GM12878 (cell line): ENCODE measurements at regions not wholly inside any gene's neighbourhood (a gene's known extent, or its start where the extent isn't known, plus 50 kb on each side); places are given as distances from the start of the nearest gene placed in this dataset.
A peak's percentile ranks its signal among the peaks of the same experiment; 100 is the strongest.

Experiments used
- ATAC-seq: fragments of 200-7000 bp; cut with Tn5 transposase; 3 replicates; pipeline ENCODE4 v1.9.1; 2020; ENCODE audit warnings: mild to moderate bottlenecking, moderate library complexity
- BruUV-seq: library from RNA; stranded (reverse); fragments of 400-500 nt; replicated peaks from 2 replicates; lab custom pipeline; 2021; lab: Mats Ljungman, UMichigan
- CTCF ChIA-PET: fragments of 300-600 bp; sonication (Branson Sonifier 250); formaldehyde crosslinking; extraction: SDS; loops from one replicate; lab custom pipeline; 2021; ENCODE audit warnings: inconsistent platforms; lab: Yijun Ruan, JAX
- POLR2A ChIA-PET: fragments of 350-600 bp; formaldehyde crosslinking; extraction: SDS; loops from one replicate; lab custom pipeline; 2021; ENCODE audit warnings: inconsistent platforms; lab: Charles Lee
- RAD21 ChIA-PET: fragments of 300-600 bp; sonication (Branson Sonifier 250); formaldehyde crosslinking; loops from one replicate; lab custom pipeline; 2023; ENCODE audit warnings: antibody characterized with exemption; ENCODE audit not compliant: unreplicated experiment; lab: Charles Lee
- SMC1A ChIA-PET: fragments of 300-600 bp; sonication (Branson Sonifier 250); formaldehyde crosslinking; loops from one replicate; lab custom pipeline; 2023; ENCODE audit not compliant: unreplicated experiment, uncharacterized antibody; lab: Charles Lee
- DNase-seq: peaks from one replicate; pipeline ENCODE4 v3.0.0-alpha.2; 2011; ENCODE audit warnings: low read depth, low spot score
- FAIRE-seq: peaks from 3 replicates; lab custom pipeline; 2011; peaks lifted over from hg19 to GRCh38; lab: Jason Lieb, UNC
- H2AFZ ChIP-seq: 2 replicates; pipeline ENCODE4 v1.6.0; 2011; ENCODE audit warnings: low read depth, low read length, control low read depth; ENCODE audit not compliant: control insufficient read depth
- H3K27ac ChIP-seq: 2 replicates; pipeline ENCODE4 v1.5.1; 2011; ENCODE audit warnings: control low read depth; ENCODE audit not compliant: control insufficient read depth, insufficient read depth
- H3K27me3 ChIP-seq, 2 experiments: replicated peaks in 1 of 2; 2 replicates each; pipeline versions ENCODE4 v1.6.0 to v1.6.1; 2011; ENCODE audit warnings: low read length in 1 of 2; ENCODE audit not compliant: control insufficient read depth in 2 of 2, insufficient read depth in 2 of 2
- H3K36me3 ChIP-seq, 2 experiments: 2 replicates each; pipeline ENCODE4 v1.5.1; 2011; ENCODE audit warnings: low read length in 1 of 2; ENCODE audit not compliant: control insufficient read depth in 2 of 2, insufficient read depth in 2 of 2
- H3K4me1 ChIP-seq: 2 replicates; pipeline ENCODE4 v1.6.1; 2011; ENCODE audit warnings: mild to moderate bottlenecking, low read length, moderate library complexity, mixed read lengths; ENCODE audit not compliant: control insufficient read depth, insufficient read depth
- H3K4me2 ChIP-seq: 2 replicates; pipeline ENCODE4 v1.6.0; 2011; ENCODE audit warnings: control low read depth; ENCODE audit not compliant: control insufficient read depth, insufficient read depth
- H3K4me3 ChIP-seq: fragments of 200-600 bp; sonication (generic); 2 replicates; pipeline ENCODE4 v1.5.1; 2016
- H3K79me2 ChIP-seq: 2 replicates; pipeline ENCODE4 v1.6.0; 2011; ENCODE audit warnings: low read length; ENCODE audit not compliant: control insufficient read depth, insufficient read depth
- H3K9ac ChIP-seq: 2 replicates; pipeline ENCODE4 v1.8.0; 2011; ENCODE audit warnings: low read length, control low read depth, mixed read lengths; ENCODE audit not compliant: control insufficient read depth, insufficient read depth
- H3K9me3 ChIP-seq: replicated peaks from 3 replicates; pipeline ENCODE4 v1.5.1; 2011; ENCODE audit warnings: mild to moderate bottlenecking, low read length; ENCODE audit not compliant: control insufficient read depth, insufficient read depth
- H4K20me1 ChIP-seq: 2 replicates; pipeline ENCODE4 v1.6.0; 2011; ENCODE audit not compliant: control insufficient read depth, insufficient read depth
- CHD4 ChIP-seq: fragments of 200-600 bp; sonication (generic); IDR thresholded peaks from 2 replicates; pipeline ENCODE4 v1.6.1; 2016; ENCODE audit warnings: mild to moderate bottlenecking
- HDAC2 ChIP-seq: fragments of 200-600 bp; sonication (generic); IDR thresholded peaks from 2 replicates; pipeline ENCODE4 v1.6.1; 2017
- IKZF2 ChIP-seq, 2 experiments: fragments of 450-650 bp; IDR thresholded peaks; 2 replicates each; pipeline ENCODE4 v1.6.1; 2017; ENCODE audit warnings: mild to moderate bottlenecking in 2 of 2, moderate library complexity in 2 of 2
- JUND ChIP-seq: IDR thresholded peaks from 2 replicates; pipeline ENCODE4 v1.6.1; 2012; ENCODE audit warnings: low read depth, mild to moderate bottlenecking, low read length, improper control_type of control experiment, moderate library complexity
- MTA2 ChIP-seq: fragments of 450-650 bp; IDR thresholded peaks from 2 replicates; pipeline ENCODE4 v1.6.1; 2016; ENCODE audit warnings: low read depth, mild to moderate bottlenecking, moderate library complexity
- NRF1 ChIP-seq: conservative IDR thresholded peaks from 2 replicates; pipeline ENCODE4 v1.6.1; 2011; ENCODE audit warnings: mild to moderate bottlenecking, low read depth, low read length, improper control_type of control experiment
- RAD21 ChIP-seq: IDR thresholded peaks from 2 replicates; pipeline ENCODE4 v1.6.1; 2011; ENCODE audit warnings: mild to moderate bottlenecking, low read depth, low read length, moderate library complexity; ENCODE audit not compliant: insufficient read depth
- RUNX3 ChIP-seq: IDR thresholded peaks from 2 replicates; pipeline ENCODE4 v1.6.1; 2012; ENCODE audit warnings: low read length, inconsistent platforms
- WGBS: methylation state at CpG from one replicate; pipeline ENCODE4 v1.1.6; 2016; ENCODE audit warnings: low lambda C conversion rate; ENCODE audit not compliant: insufficient replicate concordance, insufficient coverage; ENCODE audit errors: missing lambda C conversion rate; 5-methylcytosine and 5-hydroxymethylcytosine counted together
- in situ Hi-C: fragments of 300-500 bp; cut with MboI; formaldehyde crosslinking; loops from 9 replicates; pipeline ENCODE4 v1.14.3; 2018; ENCODE audit warnings: mixed read lengths
- intact Hi-C: fragments of 100-400 bp; cut with micrococcal nuclease; formaldehyde crosslinking; loops from one replicate; pipeline ENCODE4 v1.14.2; 2022; ENCODE audit not compliant: unreplicated experiment
- TF ChIP-seq, protein P1 (sequence below): fragments of 450-650 bp; IDR thresholded peaks from 2 replicates; pipeline ENCODE4 v1.6.1; 2018; ENCODE audit warnings: borderline replicate concordance, mild to moderate bottlenecking; ENCODE audit not compliant: partially characterized antibody
- TF ChIP-seq, protein P2 (sequence below), 3 experiments: IDR thresholded peaks in 2 of 3; conservative IDR thresholded peaks in 1 of 3; 2 replicates each; pipeline ENCODE4 v1.5.1; 2011; ENCODE audit warnings: low read depth in 3 of 3, low read length in 3 of 3, mild to moderate bottlenecking in 3 of 3, control low read depth in 2 of 3, moderate library complexity in 2 of 3, inconsistent platforms in 1 of 3, mixed read lengths in 1 of 3; ENCODE audit not compliant: control insufficient read depth in 2 of 3, insufficient read depth in 1 of 3; ENCODE audit errors: extremely low read depth in 1 of 3

DNA sequence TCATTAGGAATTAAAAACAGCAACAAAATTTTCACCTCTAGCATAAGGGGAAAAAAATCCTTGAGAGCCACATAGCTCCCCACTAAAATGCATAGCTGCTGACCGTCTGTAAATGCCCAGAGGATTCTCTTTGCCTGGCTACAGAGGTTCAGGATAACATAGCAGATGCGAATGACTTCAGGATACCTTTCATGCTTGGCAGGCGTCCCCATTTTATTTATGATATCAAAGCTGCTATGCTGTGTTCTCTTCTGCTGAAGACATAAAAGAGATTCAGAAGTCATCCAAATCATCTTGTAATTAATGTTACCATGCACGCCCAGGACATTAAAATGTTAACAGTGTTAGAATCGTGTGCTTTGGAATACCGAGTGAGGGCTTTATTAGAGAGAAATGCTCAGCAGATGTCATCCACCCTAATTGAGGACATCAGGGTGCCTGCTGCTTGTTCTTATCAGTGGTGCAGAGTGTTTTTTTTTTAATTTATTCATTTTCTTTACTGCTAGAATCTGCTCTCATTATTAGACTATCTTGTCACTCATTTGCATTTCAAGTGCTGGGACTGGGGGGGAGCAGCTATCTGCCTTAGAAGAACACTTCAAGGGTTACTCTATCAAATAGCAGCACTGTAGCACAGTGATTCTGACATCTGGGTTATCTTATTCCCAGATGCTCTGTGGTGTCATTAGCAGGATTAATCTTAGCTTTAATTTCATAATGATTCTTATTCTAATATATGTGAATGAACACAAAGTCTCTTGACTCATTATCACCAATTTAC is 139.5 kb downstream of the ZNF326 start (continued):
- TF ChIP-seq, protein P1, sequence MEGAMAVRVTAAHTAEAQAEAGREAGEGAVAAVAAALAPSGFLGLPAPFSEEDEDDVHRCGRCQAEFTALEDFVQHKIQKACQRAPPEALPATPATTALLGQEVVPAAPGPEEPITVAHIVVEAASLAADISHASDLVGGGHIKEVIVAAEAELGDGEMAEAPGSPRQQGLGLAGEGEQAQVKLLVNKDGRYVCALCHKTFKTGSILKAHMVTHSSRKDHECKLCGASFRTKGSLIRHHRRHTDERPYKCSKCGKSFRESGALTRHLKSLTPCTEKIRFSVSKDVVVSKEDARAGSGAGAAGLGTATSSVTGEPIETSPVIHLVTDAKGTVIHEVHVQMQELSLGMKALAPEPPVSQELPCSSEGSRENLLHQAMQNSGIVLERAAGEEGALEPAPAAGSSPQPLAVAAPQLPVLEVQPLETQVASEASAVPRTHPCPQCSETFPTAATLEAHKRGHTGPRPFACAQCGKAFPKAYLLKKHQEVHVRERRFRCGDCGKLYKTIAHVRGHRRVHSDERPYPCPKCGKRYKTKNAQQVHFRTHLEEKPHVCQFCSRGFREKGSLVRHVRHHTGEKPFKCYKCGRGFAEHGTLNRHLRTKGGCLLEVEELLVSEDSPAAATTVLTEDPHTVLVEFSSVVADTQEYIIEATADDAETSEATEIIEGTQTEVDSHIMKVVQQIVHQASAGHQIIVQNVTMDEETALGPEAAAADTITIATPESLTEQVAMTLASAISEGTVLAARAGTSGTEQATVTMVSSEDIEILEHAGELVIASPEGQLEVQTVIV, result no peak
- TF ChIP-seq CHD4 (no peak), IKZF2 (IDR thresholded peaks at IDR 0.05) (no peak)

DNA sequence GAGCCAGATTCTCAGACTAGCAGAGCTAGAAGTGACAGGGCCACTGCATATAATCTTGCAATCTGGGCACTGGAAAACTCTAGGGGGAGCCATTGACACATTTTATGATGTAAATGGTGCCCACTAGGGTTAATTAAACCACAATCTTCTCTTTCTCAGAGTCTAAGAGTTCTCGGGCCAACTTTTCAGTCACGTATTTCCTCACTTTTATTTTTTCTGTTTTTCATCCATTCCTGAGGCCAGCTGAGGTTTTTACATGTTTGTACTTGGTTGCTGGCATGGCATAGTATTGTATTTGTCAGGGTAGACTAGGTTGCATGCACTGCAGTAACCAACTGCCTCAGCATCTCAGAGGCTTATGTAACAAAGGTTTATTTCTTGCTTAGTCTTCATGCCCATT is 138.2 kb downstream of the ZNF326 start:
- H3K9me3 ChIP-seq, result no peaks in the 10 kb centered on the region
- no peak for FAIRE-seq
- H2AFZ ChIP-seq, result no peak overlapping the region
- BruUV-seq, result no TSS peak
- no peak for DNase-seq
- no peaks in the 10 kb centered on the region for H3K79me2 ChIP-seq
- H3K27ac ChIP-seq, result no peak overlapping the region
- no peaks in the 10 kb centered on the region for H3K4me1 ChIP-seq
- H4K20me1 ChIP-seq, result no peaks in the 10 kb centered on the region
- no peaks in the 10 kb centered on the region for H3K36me3 ChIP-seq
- H3K4me3 ChIP-seq, result no peak overlapping the region
- peak; percentile 92 for ATAC-seq
- H3K9ac ChIP-seq, result no peak overlapping the region
- TF ChIP-seq RAD21, result peak; percentile 61
- no peak for TF ChIP-seq NRF1
- TF ChIP-seq, protein P2, sequence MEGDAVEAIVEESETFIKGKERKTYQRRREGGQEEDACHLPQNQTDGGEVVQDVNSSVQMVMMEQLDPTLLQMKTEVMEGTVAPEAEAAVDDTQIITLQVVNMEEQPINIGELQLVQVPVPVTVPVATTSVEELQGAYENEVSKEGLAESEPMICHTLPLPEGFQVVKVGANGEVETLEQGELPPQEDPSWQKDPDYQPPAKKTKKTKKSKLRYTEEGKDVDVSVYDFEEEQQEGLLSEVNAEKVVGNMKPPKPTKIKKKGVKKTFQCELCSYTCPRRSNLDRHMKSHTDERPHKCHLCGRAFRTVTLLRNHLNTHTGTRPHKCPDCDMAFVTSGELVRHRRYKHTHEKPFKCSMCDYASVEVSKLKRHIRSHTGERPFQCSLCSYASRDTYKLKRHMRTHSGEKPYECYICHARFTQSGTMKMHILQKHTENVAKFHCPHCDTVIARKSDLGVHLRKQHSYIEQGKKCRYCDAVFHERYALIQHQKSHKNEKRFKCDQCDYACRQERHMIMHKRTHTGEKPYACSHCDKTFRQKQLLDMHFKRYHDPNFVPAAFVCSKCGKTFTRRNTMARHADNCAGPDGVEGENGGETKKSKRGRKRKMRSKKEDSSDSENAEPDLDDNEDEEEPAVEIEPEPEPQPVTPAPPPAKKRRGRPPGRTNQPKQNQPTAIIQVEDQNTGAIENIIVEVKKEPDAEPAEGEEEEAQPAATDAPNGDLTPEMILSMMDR (IDR thresholded peaks at IDR 0.05 in 2 of 3, conservative IDR thresholded peaks at IDR 0.05 in 1 of 3; ENCODE audit: control insufficient read depth in 2 of 3, extremely low read depth in 1 of 3, insufficient read depth in 1 of 3, low read depth in 3 of 3, low read length in 3 of 3), result peak; percentile 45 to 56 (median 47); a peak in 5 of 6 replicates
- no peak for TF ChIP-seq HDAC2
- TF ChIP-seq JUND, result no peak
- TF ChIP-seq RUNX3, result peak; percentile 56; the same call in 1 of the 2 replicates
- no peak for TF ChIP-seq MTA2
- intact Hi-C loops (no loop called here), in situ Hi-C loops (no loop called here)
- ChIA-PET RAD21 (interaction anchor here (0.5 to 3.0 kb wide), 17 partner anchors 9 to 1145 kb away, joined by 3 to 25 read pairs (median 4); no protein-coding TSS in a partner anchor), SMC1A (interaction anchor here (0.6 to 3.7 kb wide), 26 partner anchors 11 to 1032 kb away, joined by 3 to 24 read pairs (median 4); no protein-coding TSS in a partner anchor), POLR2A (no interaction called here), CTCF (interaction anchor here (0.7 to 3.8 kb wide), 38 partner anchors 11 to 1145 kb away, joined by 3 to 37 read pairs (median 6); no protein-coding TSS in a partner anchor)
- H3K4me2 ChIP-seq, result no peak overlapping the region
- 0% methylated on average over 2 of the region's 2 CpGs for WGBS
- no peaks in the 10 kb centered on the region; a peak in 1 of 4 replicates for H3K27me3 ChIP-seq
